Cardiac muscle cell (in vitro differentiated cells and primary cell): ENCODE measurements at regions not wholly inside any gene's neighbourhood (a gene's known extent, or its start where the extent isn't known, plus 50 kb on each side); places are given as distances from the start of the nearest gene placed in this dataset.

Experiments
- DNase-seq, 2 donors: peaks; one replicate each; pipeline versions ENCODE4 v3.0.0 to v3.0.0-alpha.2; 2010 to 2017; ENCODE audit warnings: low read depth in 1 of 2, low spot score in 1 of 2
- H3K27ac ChIP-seq: fragments of 200-600 bp; sonication (generic); 2 replicates; pipeline ENCODE4 v1.5.1; 2016
- H3K27me3 ChIP-seq: fragments of 200-600 bp; sonication (generic); 2 replicates; pipeline ENCODE4 v1.6.0; 2016; ENCODE audit warnings: control low read depth
- H3K36me3 ChIP-seq: fragments of 200-600 bp; sonication (generic); 2 replicates; pipeline ENCODE4 v1.5.1; 2016; ENCODE audit warnings: control low read depth
- H3K4me1 ChIP-seq: fragments of 200-600 bp; sonication (generic); 2 replicates; pipeline ENCODE4 v1.8.1; 2017; ENCODE audit warnings: low read depth, mild to moderate bottlenecking, mixed run types
- H3K4me3 ChIP-seq: fragments of 200-600 bp; sonication (generic); 2 replicates; pipeline ENCODE4 v1.5.1; 2016; ENCODE audit warnings: mild to moderate bottlenecking
- H3K9me3 ChIP-seq: fragments of 200-600 bp; sonication (generic); 2 replicates; pipeline ENCODE4 v1.5.1; 2017; ENCODE audit warnings: low read depth, mild to moderate bottlenecking, control low read depth
- CTCF ChIP-seq: IDR thresholded peaks from 2 replicates; pipeline ENCODE4 v1.5.1; 2012; ENCODE audit warnings: low read depth, mild to moderate bottlenecking, low read length

- no peak for DNase-seq
- H3K9me3 ChIP-seq, result no peaks in the 10 kb centered on the region
- H3K4me3 ChIP-seq, result no peak overlapping the region
- H3K27ac ChIP-seq, result no peak overlapping the region
- H3K27me3 ChIP-seq, result no peaks in the 10 kb centered on the region
- peaks cover 27% of the 10 kb centered on the region for H3K4me1 ChIP-seq
- H3K36me3 ChIP-seq, result no peaks in the 10 kb centered on the region
- no peak for TF ChIP-seq CTCF
Observed at GRCh38 chr14:76927971-76928700, 100.4 kb downstream of the IRF2BPL start.

GRCh38 chr14:76926521-76927251, 100.5 kb downstream of the LRRC74A start:
- no peaks in the 10 kb centered on the region for H3K9me3 ChIP-seq
- TF ChIP-seq CTCF, result no peak
- H3K4me1 ChIP-seq, result peaks cover 27% of the 10 kb centered on the region
- H3K27me3 ChIP-seq, result no peaks in the 10 kb centered on the region
- no peak overlapping the region for H3K4me3 ChIP-seq
- DNase-seq, result peak in 1 of 2 donors; percentile 79
- no peak overlapping the region for H3K27ac ChIP-seq
- no peaks in the 10 kb centered on the region for H3K36me3 ChIP-seq

- Histone ChIP-seq H3K4me3 (no peak overlapping the region), H3K27me3 (no peaks in the 10 kb centered on the region), H3K27ac (no peak overlapping the region), H3K36me3 (no peaks in the 10 kb centered on the region), H3K4me1 (peaks cover 30% of the 10 kb centered on the region), H3K9me3 (no peaks in the 10 kb centered on the region)
- TF ChIP-seq CTCF, result no peak
- DNase-seq, result no peak
Observed at GRCh38 chr14:76925097-76925441, 98.9 kb downstream of the LRRC74A start.

GRCh38 chr14:76924371-76925096, 98.3 kb downstream of the LRRC74A start:
- no peaks in the 10 kb centered on the region for H3K36me3 ChIP-seq
- no peaks in the 10 kb centered on the region for H3K9me3 ChIP-seq
- no peaks in the 10 kb centered on the region for H3K27me3 ChIP-seq
- DNase-seq, result no peak
- no peak overlapping the region for H3K27ac ChIP-seq
- peaks cover 33% of the 10 kb centered on the region for H3K4me1 ChIP-seq
- no peak overlapping the region for H3K4me3 ChIP-seq
- TF ChIP-seq CTCF, result no peak

GRCh38 chr14:76923431-76924370, 97.5 kb downstream of the LRRC74A start:
- Histone ChIP-seq H3K4me3 (no peak overlapping the region), H3K4me1 (peaks cover 40% of the 10 kb centered on the region), H3K36me3 (no peaks in the 10 kb centered on the region), H3K27ac (no peak overlapping the region), H3K9me3 (no peaks in the 10 kb centered on the region), H3K27me3 (no peaks in the 10 kb centered on the region)
- no peak for TF ChIP-seq CTCF
- no peak for DNase-seq
